OCI-LY3 (cell line): ENCODE measurements at regions not wholly inside any gene's neighbourhood (a gene's known extent, or its start where the extent isn't known, plus 50 kb on each side); places are given as distances from the start of the nearest gene placed in this dataset.

Source experiments
- H2AFZ ChIP-seq: fragments of 200-600, 300-600 bp; shearing (Covaris generic); 2 replicates; pipeline ENCODE4 v1.6.0; 2014; ENCODE audit warnings: antibody characterized with exemption, low read depth, low read length
- H3K27ac ChIP-seq: fragments of 200-600, 300-600 bp; sonication (generic); 2 replicates; pipeline ENCODE4 v1.5.1; 2014; ENCODE audit warnings: mild to moderate bottlenecking, low read length, moderate library complexity, mixed read lengths
- H3K27me3 ChIP-seq: fragments of 200-600, 300-600 bp; sonication (generic); 2 replicates; pipeline ENCODE4 v1.6.1; 2014; ENCODE audit warnings: low read depth, low read length, mixed read lengths
- H3K36me3 ChIP-seq: fragments of 200-600, 300-600 bp; sonication (generic); replicated peaks from 2 replicates; pipeline ENCODE3; 2014; ENCODE audit warnings: low read depth, low read length, mixed read lengths
- H3K4me1 ChIP-seq: fragments of 300-600, 200-600 bp; sonication (generic); 2 replicates; pipeline ENCODE4 v1.6.1; 2014; ENCODE audit warnings: low read length, mixed read lengths
- H3K4me2 ChIP-seq: fragments of 200-600, 300-600 bp; sonication (generic); 2 replicates; pipeline ENCODE4 v1.6.1; 2014; ENCODE audit warnings: low read length, mixed read lengths
- H3K4me3 ChIP-seq: fragments of 300-600, 200-600 bp; sonication (generic); 2 replicates; pipeline ENCODE4 v1.5.1; 2014; ENCODE audit warnings: antibody characterized with exemption, mild to moderate bottlenecking, low read length, moderate library complexity
- H3K79me2 ChIP-seq: fragments of 300-600, 200-600 bp; shearing (Covaris generic); 2 replicates; pipeline ENCODE4 v1.6.1; 2014; ENCODE audit warnings: mild to moderate bottlenecking, low read length, mixed read lengths
- H3K9ac ChIP-seq: fragments of 300-600, 200-600 bp; shearing (Covaris generic); 2 replicates; pipeline ENCODE4 v1.6.0; 2014; ENCODE audit warnings: mild to moderate bottlenecking, low read length, moderate library complexity
- H3K9me3 ChIP-seq: fragments of 200-600, 300-600 bp; shearing (Covaris generic); 2 replicates; pipeline ENCODE4 v1.6.1; 2014; ENCODE audit warnings: low read length, mixed read lengths; ENCODE audit not compliant: insufficient read depth
- H4K20me1 ChIP-seq: fragments of 200-600, 300-600 bp; sonication (generic); 2 replicates; pipeline ENCODE4 v1.6.1; 2016; ENCODE audit warnings: low read length, mixed read lengths; ENCODE audit not compliant: insufficient read depth
- CTCF ChIP-seq: fragments of 200-600, 300-600 bp; sonication (generic); IDR thresholded peaks from 2 replicates; pipeline ENCODE4 v1.5.1; 2014; ENCODE audit warnings: antibody characterized with exemption, low read length, low read depth
- EZH2phosphoT487 ChIP-seq: fragments of 200-600 bp; shearing (Covaris generic); IDR thresholded peaks from 2 replicates; pipeline ENCODE4 v1.6.1; 2018; ENCODE audit warnings: antibody characterized with exemption, mixed run types, low read depth

GRCh38 chr5:88393716-88394535, 125.3 kb upstream of the TMEM161B start:
- no peaks in the 10 kb centered on the region for H3K36me3 ChIP-seq
- H4K20me1 ChIP-seq: no peaks in the 10 kb centered on the region
- no peak overlapping the region for H3K27ac ChIP-seq
- H2AFZ ChIP-seq: no peak overlapping the region
- no peaks in the 10 kb centered on the region for H3K79me2 ChIP-seq
- no peak overlapping the region for H3K4me2 ChIP-seq
- no peak overlapping the region for H3K9ac ChIP-seq
- no peaks in the 10 kb centered on the region for H3K4me1 ChIP-seq
- no peaks in the 10 kb centered on the region for H3K9me3 ChIP-seq
- no peak overlapping the region for H3K4me3 ChIP-seq
- no peak for TF ChIP-seq CTCF
- no peak for TF ChIP-seq EZH2phosphoT487
- H3K27me3 ChIP-seq: no peaks in the 10 kb centered on the region

GRCh38 chr5:88393042-88393441, 124.4 kb upstream of the TMEM161B start:
- H3K27ac ChIP-seq: no peak overlapping the region
- H3K36me3 ChIP-seq: no peaks in the 10 kb centered on the region
- no peak overlapping the region for H2AFZ ChIP-seq
- no peak overlapping the region for H3K4me2 ChIP-seq
- H3K9ac ChIP-seq: no peak overlapping the region
- no peaks in the 10 kb centered on the region for H3K9me3 ChIP-seq
- no peak overlapping the region for H3K4me3 ChIP-seq
- TF ChIP-seq CTCF (no peak), EZH2phosphoT487 (no peak)
- H3K4me1 ChIP-seq: no peaks in the 10 kb centered on the region
- no peaks in the 10 kb centered on the region for H3K79me2 ChIP-seq
- no peaks in the 10 kb centered on the region for H4K20me1 ChIP-seq
- H3K27me3 ChIP-seq: no peaks in the 10 kb centered on the region

- Histone ChIP-seq H3K4me3 (no peak overlapping the region), H3K4me1 (no peaks in the 10 kb centered on the region)
Observed at GRCh38 chr5:88391991-88392390, 123.3 kb upstream of the TMEM161B start.

GRCh38 chr5:88391116-88391515, 122.5 kb upstream of the TMEM161B start:
- Histone ChIP-seq H3K4me1 (no peaks in the 10 kb centered on the region), H4K20me1 (no peaks in the 10 kb centered on the region), H3K4me3 (no peak overlapping the region), H3K4me2 (no peak overlapping the region), H3K79me2 (no peaks in the 10 kb centered on the region), H3K27me3 (no peaks in the 10 kb centered on the region), H3K27ac (no peak overlapping the region), H2AFZ (no peak overlapping the region), H3K9me3 (no peaks in the 10 kb centered on the region), H3K36me3 (no peaks in the 10 kb centered on the region), H3K9ac (no peak overlapping the region)
- TF ChIP-seq CTCF: no peak
- no peak for TF ChIP-seq EZH2phosphoT487

More at GRCh38 chr5:88391991-88392390, 123.3 kb upstream of the TMEM161B start:
- H2AFZ ChIP-seq: no peak overlapping the region
- no peaks in the 10 kb centered on the region for H3K79me2 ChIP-seq
- no peak overlapping the region for H3K9ac ChIP-seq
- no peaks in the 10 kb centered on the region for H4K20me1 ChIP-seq
- H3K36me3 ChIP-seq: no peaks in the 10 kb centered on the region
- H3K27me3 ChIP-seq: no peaks in the 10 kb centered on the region
- TF ChIP-seq CTCF (no peak), EZH2phosphoT487 (no peak)
- H3K9me3 ChIP-seq: no peaks in the 10 kb centered on the region
- no peak overlapping the region for H3K4me2 ChIP-seq
- no peak overlapping the region for H3K27ac ChIP-seq
